ENCODE measurements at regions not wholly inside any gene's neighbourhood (a gene's known extent, or its start where the extent isn't known, plus 50 kb on each side); places are given as distances from the start of the nearest gene placed in this dataset.

GRCh38 chr9:89719202-89719601 lies 114.4 kb downstream of the GADD45G start:
- Histone ChIP-seq H3K27me3 (ENCODE audit: control insufficient read depth in 3 of 3, insufficient read depth in 3 of 3, low read length in 2 of 3) (no peaks in the 10 kb centered on the region), H3K9ac (ENCODE audit: insufficient read depth in 1 of 2, low read length in 2 of 2) (no peak overlapping the region), H3K4me1 (ENCODE audit: control insufficient read depth in 5 of 5, insufficient read depth in 5 of 5, low read length in 5 of 5) (peaks cover 0 to 18% (median 5%) of the 10 kb centered on the region in 5 donors), H3K36me3 (ENCODE audit: control insufficient read depth in 4 of 4, insufficient read depth in 4 of 4, low read length in 4 of 4) (no peaks in the 10 kb centered on the region), H3K4me3 (no peak overlapping the region), H3K27ac (ENCODE audit: low read depth in 1 of 2, low read length in 1 of 2) (no peak overlapping the region), H3K9me3 (ENCODE audit: control insufficient read depth in 4 of 4, insufficient read depth in 3 of 4, low read length in 3 of 4) (peaks cover 0 to 7% (median 0%) of the 10 kb centered on the region in 4 donors)
- no peak for ATAC-seq (ENCODE audit: insufficient read depth, low FRiP score)
- 91 to 93% methylated on average over 4 of the region's 4 CpGs for WGBS, 2 donors
- DNase-seq: no peak
- no peak for TF ChIP-seq CTCF (IDR thresholded peaks at IDR 0.05; ENCODE audit: control extremely low read depth, extremely low read depth)

GRCh38 chr9:89720696-89721175 lies 115.9 kb downstream of the GADD45G start:
- Histone ChIP-seq H3K27me3 (ENCODE audit: control insufficient read depth in 3 of 3, insufficient read depth in 3 of 3, low read length in 2 of 3) (no peaks in the 10 kb centered on the region), H3K27ac (ENCODE audit: low read depth in 1 of 2, low read length in 1 of 2) (peak overlapping the region in 1 of 2 donors; percentile 26), H3K4me1 (ENCODE audit: control insufficient read depth in 5 of 5, insufficient read depth in 5 of 5, low read length in 5 of 5) (peaks cover 0 to 18% (median 5%) of the 10 kb centered on the region in 5 donors), H3K9ac (ENCODE audit: insufficient read depth in 1 of 2, low read length in 2 of 2) (no peak overlapping the region), H3K36me3 (ENCODE audit: control insufficient read depth in 4 of 4, insufficient read depth in 4 of 4, low read length in 4 of 4) (no peaks in the 10 kb centered on the region), H3K4me3 (no peak overlapping the region), H3K9me3 (ENCODE audit: control insufficient read depth in 4 of 4, insufficient read depth in 3 of 4, low read length in 3 of 4) (peaks cover 0 to 7% (median 0%) of the 10 kb centered on the region in 4 donors)
- ATAC-seq (ENCODE audit: insufficient read depth, low FRiP score) (no peak), DNase-seq (no peak)
- 45 to 78% methylated on average over 4 of the region's 4 CpGs for WGBS, 2 donors
- TF ChIP-seq CTCF (IDR thresholded peaks at IDR 0.05; ENCODE audit: control extremely low read depth, extremely low read depth): no peak

GRCh38 chr9:89721176-89721700 lies 116.4 kb downstream of the GADD45G start:
- no peak for TF ChIP-seq CTCF (IDR thresholded peaks at IDR 0.05; ENCODE audit: control extremely low read depth, extremely low read depth)
- H3K4me1 ChIP-seq (ENCODE audit: control insufficient read depth in 5 of 5, insufficient read depth in 5 of 5, low read length in 5 of 5): peaks cover 0 to 18% (median 5%) of the 10 kb centered on the region in 5 donors
- H3K9me3 ChIP-seq (ENCODE audit: control insufficient read depth in 4 of 4, insufficient read depth in 3 of 4, low read length in 3 of 4): peaks cover 0 to 7% (median 0%) of the 10 kb centered on the region in 4 donors
- peak overlapping the region in 1 of 2 donors; percentile 26 for H3K27ac ChIP-seq (ENCODE audit: low read depth in 1 of 2, low read length in 1 of 2)
- no peak overlapping the region for H3K4me3 ChIP-seq
- WGBS, 2 donors: 32 to 61% methylated on average over 4 of the region's 4 CpGs
- no peak overlapping the region for H3K9ac ChIP-seq (ENCODE audit: insufficient read depth in 1 of 2, low read length in 2 of 2)
- ATAC-seq (ENCODE audit: insufficient read depth, low FRiP score): no peak
- no peaks in the 10 kb centered on the region for H3K36me3 ChIP-seq (ENCODE audit: control insufficient read depth in 4 of 4, insufficient read depth in 4 of 4, low read length in 4 of 4)
- H3K27me3 ChIP-seq (ENCODE audit: control insufficient read depth in 3 of 3, insufficient read depth in 3 of 3, low read length in 2 of 3): no peaks in the 10 kb centered on the region
- DNase-seq: peak in 2 of 3 donors; percentile 57 to 83
